ENCODE measurements at regions not wholly inside any gene's neighbourhood (a gene's known extent, or its start where the extent isn't known, plus 50 kb on each side); places are given as distances from the start of the nearest gene placed in this dataset.
"Not testable (repeated sequence)": the region's sequence is repeated elsewhere in the genome, so short reads cannot be mapped to it uniquely, and the experiment has no call there.

- intact Hi-C loops (cut with DNase I, micrococcal nuclease): no loop called here
- CTCF ChIA-PET: interaction anchor here (0.5 kb wide), 1 partner anchor 96 kb away, joined by 3 read pairs; no protein-coding TSS in a partner anchor
- ATAC-seq (no peak), DNase-seq (no peak)
- H3K27ac Mint-ChIP-seq: no peak overlapping the region
- H3K4me3 Mint-ChIP-seq: no peak overlapping the region
- no peaks in the 10 kb centered on the region for H3K27me3 Mint-ChIP-seq
- H3K4me1 Mint-ChIP-seq: no peaks in the 10 kb centered on the region
- POLR2A ChIA-PET: interaction anchor here (0.7 kb wide), 1 partner anchor 138 kb away, joined by 3 read pairs; no protein-coding TSS in a partner anchor
- peaks cover 21% of the 10 kb centered on the region for H3K9me3 Mint-ChIP-seq (ENCODE audit: low read depth)
- H3K36me3 Mint-ChIP-seq (ENCODE audit: low read depth): no peaks in the 10 kb centered on the region
These were observed 2000.7 kb downstream of the OLFM4 start for GRCh38 chr13:55029280-55029679.

- H3K27me3 Mint-ChIP-seq: no peaks in the 10 kb centered on the region
- intact Hi-C loops (cut with DNase I, micrococcal nuclease): no loop called here
- peaks cover 7% of the 10 kb centered on the region for H3K9me3 Mint-ChIP-seq (ENCODE audit: low read depth)
- ATAC-seq: no peak
- no peak for DNase-seq
- ChIA-PET POLR2A (no interaction called here), CTCF (interaction anchor here (0.7 kb wide), 1 partner anchor 357 kb away, joined by 3 read pairs; no protein-coding TSS in a partner anchor)
- no peaks in the 10 kb centered on the region for H3K4me1 Mint-ChIP-seq
- no peak overlapping the region for H3K4me3 Mint-ChIP-seq
- no peaks in the 10 kb centered on the region for H3K36me3 Mint-ChIP-seq (ENCODE audit: low read depth)
- H3K27ac Mint-ChIP-seq: no peak overlapping the region
These were observed 2009.6 kb downstream of the OLFM4 start for GRCh38 chr13:55038230-55038629.

GRCh38 chr13:55053891-55054550 lies 2025.4 kb downstream of the OLFM4 start:
- ATAC-seq, CTCF ChIA-PET, H3K27ac Mint-ChIP-seq: not testable (repeated sequence)

GRCh38 chr13:55055666-55056065 lies 2027.1 kb downstream of the OLFM4 start:
- peaks cover 26% of the 10 kb centered on the region for H3K9me3 Mint-ChIP-seq (ENCODE audit: low read depth)
- intact Hi-C loops (cut with DNase I, micrococcal nuclease); POLR2A ChIA-PET; H3K27ac Mint-ChIP-seq; CTCF ChIA-PET; H3K27me3 Mint-ChIP-seq; ATAC-seq; DNase-seq; H3K4me3 Mint-ChIP-seq; H3K4me1 Mint-ChIP-seq; H3K36me3 Mint-ChIP-seq (ENCODE audit: low read depth): not testable (repeated sequence)

More at GRCh38 chr13:55053891-55054550, 2025.4 kb downstream of the OLFM4 start:
- H3K27me3 Mint-ChIP-seq; H3K36me3 Mint-ChIP-seq (ENCODE audit: low read depth); H3K4me1 Mint-ChIP-seq; DNase-seq; intact Hi-C loops (cut with DNase I, micrococcal nuclease); POLR2A ChIA-PET; H3K4me3 Mint-ChIP-seq: not testable (repeated sequence)
- peaks cover 24% of the 10 kb centered on the region for H3K9me3 Mint-ChIP-seq (ENCODE audit: low read depth)

GRCh38 chr13:55062662-55063061 lies 2034.0 kb downstream of the OLFM4 start:
- no peaks in the 10 kb centered on the region for H3K27me3 Mint-ChIP-seq
- ChIA-PET CTCF (no interaction called here), POLR2A (no interaction called here)
- DNase-seq (no peak), ATAC-seq (no peak)
- H3K27ac Mint-ChIP-seq: no peak overlapping the region
- H3K36me3 Mint-ChIP-seq (ENCODE audit: low read depth): no peaks in the 10 kb centered on the region
- H3K4me3 Mint-ChIP-seq: no peak overlapping the region
- intact Hi-C loops (cut with DNase I, micrococcal nuclease): no loop called here
- no peaks in the 10 kb centered on the region for H3K4me1 Mint-ChIP-seq
- H3K9me3 Mint-ChIP-seq (ENCODE audit: low read depth): peaks cover 9% of the 10 kb centered on the region

GRCh38 chr13:55067946-55068345 lies 2039.3 kb downstream of the OLFM4 start:
- no peak for ATAC-seq
- POLR2A ChIA-PET: no interaction called here
- intact Hi-C loops (cut with DNase I, micrococcal nuclease): no loop called here
- no peak overlapping the region for H3K4me3 Mint-ChIP-seq
- CTCF ChIA-PET: no interaction called here
- H3K27me3 Mint-ChIP-seq: no peaks in the 10 kb centered on the region
- no peaks in the 10 kb centered on the region for H3K36me3 Mint-ChIP-seq (ENCODE audit: low read depth)
- H3K9me3 Mint-ChIP-seq (ENCODE audit: low read depth): peaks cover 4% of the 10 kb centered on the region
- H3K27ac Mint-ChIP-seq: no peak overlapping the region
- no peaks in the 10 kb centered on the region for H3K4me1 Mint-ChIP-seq
- no peak for DNase-seq

GRCh38 chr13:55069746-55070145 lies 2041.1 kb downstream of the OLFM4 start:
- no peak for DNase-seq
- ATAC-seq: no peak
- H3K27me3 Mint-ChIP-seq: no peaks in the 10 kb centered on the region
- H3K4me3 Mint-ChIP-seq: no peak overlapping the region
- H3K4me1 Mint-ChIP-seq: no peaks in the 10 kb centered on the region
- peaks cover 8% of the 10 kb centered on the region for H3K9me3 Mint-ChIP-seq (ENCODE audit: low read depth)
- intact Hi-C loops (cut with DNase I, micrococcal nuclease): no loop called here
- H3K36me3 Mint-ChIP-seq (ENCODE audit: low read depth): no peaks in the 10 kb centered on the region
- ChIA-PET CTCF (no interaction called here), POLR2A (no interaction called here)
- H3K27ac Mint-ChIP-seq: no peak overlapping the region

GRCh38 chr13:55073000-55073399 lies 2044.4 kb downstream of the OLFM4 start:
- ChIA-PET POLR2A (no interaction called here), CTCF (no interaction called here)
- H3K36me3 Mint-ChIP-seq (ENCODE audit: low read depth): no peaks in the 10 kb centered on the region
- intact Hi-C loops (cut with DNase I, micrococcal nuclease): no loop called here
- ATAC-seq (no peak), DNase-seq (no peak)
- no peak overlapping the region for H3K27ac Mint-ChIP-seq
- H3K4me1 Mint-ChIP-seq: no peaks in the 10 kb centered on the region
- H3K27me3 Mint-ChIP-seq: no peaks in the 10 kb centered on the region
- peaks cover 4% of the 10 kb centered on the region for H3K9me3 Mint-ChIP-seq (ENCODE audit: low read depth)
- H3K4me3 Mint-ChIP-seq: no peak overlapping the region

GRCh38 chr13:55084630-55085029 lies 2056.0 kb downstream of the OLFM4 start:
- Mint-ChIP-seq H3K4me3 (no peak overlapping the region), H3K36me3 (ENCODE audit: low read depth) (no peaks in the 10 kb centered on the region), H3K27me3 (no peaks in the 10 kb centered on the region), H3K9me3 (ENCODE audit: low read depth) (peaks cover 10% of the 10 kb centered on the region), H3K4me1 (no peaks in the 10 kb centered on the region), H3K27ac (no peak overlapping the region)
- ATAC-seq: no peak
- ChIA-PET CTCF (no interaction called here), POLR2A (no interaction called here)
- DNase-seq: no peak
- intact Hi-C loops (cut with DNase I, micrococcal nuclease): no loop called here

GRCh38 chr13:55087085-55087484 lies 2053.6 kb upstream of the PRR20A start:
- Mint-ChIP-seq H3K9me3 (ENCODE audit: low read depth) (peaks cover 10% of the 10 kb centered on the region), H3K27me3 (no peaks in the 10 kb centered on the region), H3K4me3 (no peak overlapping the region), H3K36me3 (ENCODE audit: low read depth) (no peaks in the 10 kb centered on the region), H3K4me1 (no peaks in the 10 kb centered on the region), H3K27ac (no peak overlapping the region)
- DNase-seq (no peak), ATAC-seq (no peak)
- intact Hi-C loops (cut with DNase I, micrococcal nuclease): no loop called here
- ChIA-PET CTCF (no interaction called here), POLR2A (no interaction called here)

GRCh38 chr13:55090612-55091011 lies 2050.1 kb upstream of the PRR20A start:
- no peak for ATAC-seq
- no peak overlapping the region for H3K27ac Mint-ChIP-seq
- H3K27me3 Mint-ChIP-seq: no peaks in the 10 kb centered on the region
- ChIA-PET CTCF (no interaction called here), POLR2A (no interaction called here)
- DNase-seq: no peak
- intact Hi-C loops (cut with DNase I, micrococcal nuclease): no loop called here
- H3K36me3 Mint-ChIP-seq (ENCODE audit: low read depth): no peaks in the 10 kb centered on the region
- H3K9me3 Mint-ChIP-seq (ENCODE audit: low read depth): peaks cover 7% of the 10 kb centered on the region
- H3K4me1 Mint-ChIP-seq: no peaks in the 10 kb centered on the region
- no peak overlapping the region for H3K4me3 Mint-ChIP-seq

- Mint-ChIP-seq H3K27ac (no peak overlapping the region), H3K4me3 (no peak overlapping the region), H3K4me1 (no peaks in the 10 kb centered on the region), H3K27me3 (no peaks in the 10 kb centered on the region), H3K9me3 (ENCODE audit: low read depth) (peaks cover 9% of the 10 kb centered on the region), H3K36me3 (ENCODE audit: low read depth) (no peaks in the 10 kb centered on the region)
- ChIA-PET CTCF (no interaction called here), POLR2A (no interaction called here)
- DNase-seq: no peak
- no peak for ATAC-seq
- intact Hi-C loops (cut with DNase I, micrococcal nuclease): no loop called here
These were observed 2049.5 kb upstream of the PRR20A start for GRCh38 chr13:55091172-55091571.

GRCh38 chr13:55106509-55106908 lies 2034.2 kb upstream of the PRR20A start:
- Mint-ChIP-seq H3K27ac (no peak overlapping the region), H3K4me3 (no peak overlapping the region), H3K36me3 (ENCODE audit: low read depth) (no peaks in the 10 kb centered on the region), H3K4me1 (no peaks in the 10 kb centered on the region), H3K27me3 (no peaks in the 10 kb centered on the region), H3K9me3 (ENCODE audit: low read depth) (peaks cover 13% of the 10 kb centered on the region)
- ChIA-PET CTCF (no interaction called here), POLR2A (no interaction called here)
- intact Hi-C loops (cut with DNase I, micrococcal nuclease): no loop called here
- DNase-seq (no peak), ATAC-seq (no peak)
